ENCODE measurements at regions not wholly inside any gene's neighbourhood (a gene's known extent, or its start where the extent isn't known, plus 50 kb on each side); places are given as distances from the start of the nearest gene placed in this dataset.

DNA sequence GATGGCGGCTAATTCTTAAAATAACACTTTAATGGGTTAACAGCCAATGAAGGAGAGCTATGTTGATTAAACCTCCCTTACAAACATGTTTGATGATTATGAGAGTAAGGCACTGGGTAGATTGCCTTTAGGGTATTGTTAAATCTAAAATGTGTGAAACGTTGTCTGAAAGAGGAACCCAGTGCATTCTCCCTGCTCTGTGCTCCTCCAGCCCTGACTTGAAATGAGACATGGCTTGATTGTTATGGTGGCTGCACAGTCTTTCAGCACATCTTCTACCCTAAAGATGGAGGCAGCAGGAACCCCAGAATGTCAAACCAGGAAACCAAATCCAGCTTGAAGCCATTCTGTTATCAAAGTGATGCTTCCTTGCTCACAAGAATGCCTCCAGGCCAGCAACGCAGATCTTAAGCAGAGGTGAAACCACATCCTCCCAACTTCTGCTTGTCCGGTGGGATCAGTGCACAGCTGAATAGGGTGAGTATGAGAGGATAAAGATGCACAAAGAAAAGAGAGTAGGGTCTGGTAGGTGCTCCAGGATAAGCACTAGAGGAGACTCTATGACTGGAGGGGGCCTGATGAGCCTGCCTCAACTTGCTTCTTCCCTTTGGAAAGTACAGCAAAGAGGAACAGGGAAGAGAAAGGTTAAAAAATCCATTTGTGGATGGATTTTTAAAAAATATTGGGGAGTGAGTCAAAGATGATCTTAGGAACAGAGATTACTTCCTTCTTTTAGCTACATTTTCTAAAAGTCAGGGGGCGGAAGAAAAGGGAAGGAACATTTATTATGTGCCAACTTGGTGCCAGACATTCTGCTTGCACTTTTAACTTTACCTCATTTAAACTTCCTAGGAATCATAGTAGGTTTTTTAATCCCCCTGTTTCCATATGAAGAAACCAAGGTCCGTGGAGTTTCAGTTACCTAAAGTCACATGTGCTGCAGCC is 523.0 kb downstream of the TXNL1 start:
- no peak for DNase-seq

DNA sequence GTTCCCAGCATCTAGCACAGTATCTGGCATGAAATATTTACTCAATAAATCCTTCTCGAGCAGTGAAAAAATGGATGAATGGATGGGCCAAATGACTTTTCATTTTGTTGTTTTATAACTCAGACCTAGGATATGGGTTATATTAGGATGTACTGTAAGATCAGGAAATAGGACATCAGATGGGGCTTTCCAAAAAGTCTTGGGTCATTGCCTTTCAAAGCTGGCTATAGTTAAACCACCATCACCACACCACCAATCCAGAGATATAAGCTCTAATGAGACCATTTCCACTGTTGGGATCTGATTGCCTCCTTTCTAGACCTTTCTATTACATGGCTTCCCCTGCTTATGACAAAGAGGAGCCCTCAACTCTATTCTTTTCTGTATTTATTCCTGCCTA is 525.0 kb upstream of the TCF4 start:
- no peak for DNase-seq

DNA sequence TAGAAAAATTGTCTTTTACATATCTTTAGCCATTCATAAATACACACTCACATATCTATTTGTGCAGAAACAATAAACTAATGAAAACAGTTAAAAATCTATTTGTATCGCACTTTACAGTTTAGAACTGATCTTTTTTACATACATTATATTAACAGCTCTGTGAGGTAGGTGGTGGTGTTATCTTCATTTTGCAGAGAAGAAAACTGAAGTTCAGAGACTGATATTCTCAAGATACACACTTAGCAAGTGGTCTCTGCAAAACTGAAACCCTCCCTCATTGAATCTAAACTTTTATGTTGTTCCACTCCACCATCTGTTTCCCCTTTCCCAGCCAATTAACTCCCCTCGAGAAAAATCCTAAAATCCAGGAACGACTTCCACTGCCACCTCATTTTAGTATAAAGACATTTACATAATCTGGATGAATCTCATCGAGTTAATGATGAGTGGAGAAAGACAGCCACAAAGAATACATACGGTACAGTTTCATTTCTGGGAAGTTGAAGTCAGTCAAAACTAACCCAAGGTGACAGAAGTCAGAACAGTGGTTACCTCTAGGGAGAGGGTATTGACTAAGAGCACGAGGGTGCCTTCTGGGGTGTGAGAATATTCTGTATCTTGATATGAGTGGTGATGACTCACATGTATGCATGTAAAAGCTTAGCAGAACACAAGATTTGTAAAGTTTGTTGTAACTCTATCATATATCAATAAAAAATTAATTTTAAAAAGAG is 524.2 kb upstream of the TCF4 start:
- no peak for DNase-seq

DNA sequence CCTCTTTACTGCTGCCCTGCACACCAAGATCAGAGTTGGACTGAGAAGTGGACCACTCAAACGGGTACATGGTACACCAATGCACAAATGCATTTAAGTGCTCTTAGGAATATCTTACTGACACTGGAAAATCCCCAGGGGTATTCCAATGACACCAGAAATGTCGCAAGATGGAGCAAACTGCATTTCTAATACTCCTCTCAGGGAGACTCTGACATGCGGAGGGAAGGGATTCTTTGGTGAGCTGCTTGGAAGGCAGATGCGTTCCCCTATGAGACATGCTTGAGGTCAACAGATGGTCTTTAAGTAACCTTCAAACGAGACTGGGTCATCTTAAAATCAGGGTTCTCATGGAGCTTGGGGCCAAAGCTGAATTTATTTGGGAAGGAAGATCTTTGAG is 521.8 kb upstream of the TCF4 start:
- no peak for DNase-seq

DNA sequence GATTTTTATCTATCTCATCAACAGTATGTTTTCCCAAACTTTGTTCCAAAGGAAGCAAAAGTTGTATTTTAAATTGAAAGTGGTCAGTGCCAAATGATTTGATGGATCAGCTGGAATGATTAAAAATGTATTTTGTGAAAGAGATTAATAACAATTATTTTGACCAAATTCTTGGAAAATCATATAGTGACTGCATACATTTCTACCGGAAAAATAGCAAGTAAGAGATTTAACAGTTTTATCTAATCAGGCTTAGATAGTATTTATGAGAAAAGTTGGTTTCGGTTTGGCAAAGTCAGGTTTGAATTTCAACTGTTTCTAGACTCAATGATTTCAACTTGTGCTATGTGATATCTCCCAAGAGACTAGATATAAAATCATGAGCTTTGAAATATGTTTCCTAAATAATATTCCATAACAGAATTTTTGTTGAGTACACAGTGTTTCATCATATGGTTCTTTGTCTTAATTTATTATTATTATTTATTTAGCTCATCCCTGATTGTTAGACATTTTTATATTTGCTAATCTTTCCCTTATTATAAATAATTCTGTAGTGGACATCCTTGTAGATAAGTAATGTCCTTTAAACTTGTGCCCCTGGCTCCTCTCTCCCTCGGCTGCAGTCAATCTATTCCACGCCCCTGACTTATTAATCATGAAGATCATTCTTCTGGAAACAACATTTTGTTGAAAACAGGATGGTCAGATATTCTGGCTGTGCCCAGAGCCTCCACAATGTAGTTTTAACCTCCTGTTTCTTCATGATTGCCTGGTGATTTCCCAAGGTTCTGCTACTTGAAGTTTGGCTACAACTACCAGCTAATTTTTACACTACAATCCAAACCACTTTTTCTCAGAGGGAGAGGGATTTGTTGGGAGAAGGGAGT is 520.7 kb upstream of the TCF4 start:
- no peak for DNase-seq

DNA sequence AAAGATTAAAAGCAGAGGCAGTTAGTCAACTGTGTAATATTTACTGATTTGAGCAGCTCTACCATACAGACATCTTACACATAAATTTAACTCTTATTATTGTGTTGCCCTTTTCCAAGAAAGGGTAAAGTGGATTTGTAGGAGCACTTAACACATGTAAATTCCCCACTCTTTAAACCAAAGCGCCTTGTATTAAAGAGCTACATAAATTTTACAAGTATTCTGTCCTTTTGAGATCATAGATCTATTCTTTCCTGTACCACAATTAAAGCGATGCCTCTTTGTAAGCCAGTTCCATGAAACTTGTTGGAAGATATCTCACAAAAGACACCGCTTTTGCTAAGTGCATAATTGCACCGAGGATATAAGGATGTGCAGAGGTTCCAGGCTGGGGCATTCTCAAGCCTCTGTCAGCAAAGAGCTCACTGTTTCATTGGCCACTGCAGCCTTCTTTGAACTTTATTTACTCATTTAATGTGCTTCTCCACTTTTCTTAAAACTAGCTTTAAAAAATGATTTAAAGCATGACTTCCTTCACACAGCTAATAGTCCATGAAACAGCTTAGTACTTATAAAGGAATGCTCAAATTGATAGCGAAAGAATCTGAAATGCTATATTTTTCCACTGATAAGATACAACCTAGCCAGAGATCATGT is 520.0 kb upstream of the TCF4 start:
- DNase-seq, result no peak

DNA sequence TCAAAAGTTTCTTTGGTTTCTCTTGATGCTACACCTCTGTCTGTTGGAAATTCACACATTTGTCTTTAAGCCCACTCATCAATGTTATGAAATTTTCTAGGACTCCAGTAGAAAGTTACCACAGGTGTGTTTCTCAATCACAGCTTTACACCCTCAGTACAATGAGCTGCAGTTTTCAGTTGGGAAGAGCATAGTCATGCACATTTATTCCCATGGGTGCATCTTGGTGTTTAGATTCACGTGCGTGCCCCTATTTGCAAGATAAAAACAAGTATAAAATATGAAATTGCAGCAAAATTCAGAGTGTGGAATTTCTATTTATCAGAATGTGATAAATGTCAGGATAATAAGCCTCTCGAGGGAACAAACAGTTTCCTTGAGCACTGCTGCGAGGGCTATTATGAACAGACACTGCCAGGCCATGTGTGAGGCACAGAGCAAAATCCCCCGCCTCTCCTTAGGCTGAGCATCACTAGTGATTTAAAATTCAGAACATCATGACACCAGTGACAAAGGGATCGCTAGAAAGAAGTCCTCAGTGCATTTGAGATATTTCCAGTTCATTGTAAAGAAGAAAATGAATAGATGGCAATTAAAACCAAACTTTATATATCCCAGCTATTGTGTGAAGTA is 512.2 kb upstream of the TCF4 start:
- DNase-seq, result no peak

DNA sequence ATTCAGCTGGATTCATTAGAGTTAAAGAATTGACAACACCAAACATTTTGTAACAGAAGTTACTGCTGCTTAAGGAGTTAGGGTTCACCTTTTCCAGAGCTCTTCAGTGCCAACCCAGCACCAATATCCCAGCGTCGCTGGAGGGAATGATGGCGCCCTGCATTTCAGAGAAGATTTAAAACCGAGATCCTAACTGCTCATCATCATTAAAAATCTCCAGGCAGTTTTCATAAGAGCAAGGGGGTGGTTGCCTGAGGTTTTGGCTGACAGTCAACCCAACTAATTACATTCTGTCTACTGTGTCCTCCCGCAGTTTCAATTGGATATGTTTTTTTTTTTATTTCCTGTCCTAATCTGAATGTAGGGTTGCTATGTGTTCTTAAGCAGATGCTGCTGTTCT is 509.6 kb upstream of the TCF4 start:
- DNase-seq, result no peak

DNA sequence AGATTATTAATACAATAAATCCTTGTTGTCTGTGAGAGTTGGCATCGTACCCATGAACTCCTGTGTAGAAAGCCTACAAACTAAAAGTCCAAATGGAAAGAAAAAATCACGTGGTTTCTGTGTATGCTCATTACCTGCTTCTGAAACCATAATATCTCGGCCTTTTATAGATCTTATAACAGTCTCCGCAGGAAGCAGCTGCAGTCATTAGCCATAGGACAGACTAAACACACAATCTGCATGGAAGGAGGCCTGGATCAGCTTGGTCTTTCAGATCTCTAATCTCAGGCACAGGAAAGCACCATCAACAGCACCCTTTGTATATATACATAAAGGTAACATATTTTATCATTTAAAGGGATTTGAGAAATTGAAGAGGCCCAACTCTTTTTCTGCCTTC is 508.9 kb upstream of the TCF4 start:
- DNase-seq, result no peak

DNA sequence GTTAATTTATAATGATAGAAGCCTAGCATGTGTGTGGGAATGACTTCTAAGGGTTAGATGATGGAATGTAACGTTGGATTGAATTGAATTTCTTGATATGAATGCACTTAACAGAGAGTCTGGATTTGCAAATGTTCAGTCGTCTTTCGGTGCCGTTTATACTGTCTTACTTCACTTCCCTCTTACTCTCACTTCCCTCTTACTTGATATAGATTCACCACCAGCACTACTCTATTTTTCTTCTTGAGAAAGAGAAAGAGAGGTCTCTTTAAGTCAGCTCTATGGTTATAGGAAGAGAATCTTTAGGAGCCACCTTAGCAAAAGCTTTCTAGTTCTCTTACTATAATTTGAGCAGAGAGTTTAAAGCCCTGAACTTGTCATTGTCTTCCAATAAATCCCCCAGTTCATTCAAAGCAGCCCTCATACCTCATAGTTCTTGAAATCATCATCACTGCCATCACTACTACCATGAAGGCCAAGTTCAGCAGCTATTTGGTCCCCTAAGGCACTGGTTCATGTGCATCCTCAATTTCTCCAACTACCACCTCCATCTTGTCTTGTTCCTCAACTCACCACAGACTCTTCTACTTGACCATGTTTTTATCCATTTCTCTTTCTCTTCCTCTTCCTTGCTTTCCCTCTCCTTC is 501.7 kb upstream of the TCF4 start:
- no peak for DNase-seq

DNA sequence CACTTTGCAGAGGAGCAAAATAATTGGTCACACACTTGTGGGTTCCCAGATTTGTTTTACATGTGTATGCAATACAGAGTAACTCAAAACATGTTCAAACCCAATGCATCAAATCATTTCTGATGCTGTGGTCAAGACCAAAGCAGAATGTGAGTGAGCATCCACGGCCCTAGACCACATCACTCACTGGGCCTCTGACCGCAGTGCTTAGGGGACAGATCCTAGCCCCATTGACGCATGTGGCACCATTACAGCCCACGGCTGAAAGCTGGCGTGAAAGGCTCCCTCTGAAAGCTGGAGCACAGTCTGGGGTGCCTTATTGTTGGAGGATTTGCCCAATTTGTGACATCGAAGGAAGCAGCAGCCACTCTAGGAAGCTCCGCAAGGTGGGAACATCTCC is 498.8 kb upstream of the TCF4 start:
- no peak for DNase-seq

DNA sequence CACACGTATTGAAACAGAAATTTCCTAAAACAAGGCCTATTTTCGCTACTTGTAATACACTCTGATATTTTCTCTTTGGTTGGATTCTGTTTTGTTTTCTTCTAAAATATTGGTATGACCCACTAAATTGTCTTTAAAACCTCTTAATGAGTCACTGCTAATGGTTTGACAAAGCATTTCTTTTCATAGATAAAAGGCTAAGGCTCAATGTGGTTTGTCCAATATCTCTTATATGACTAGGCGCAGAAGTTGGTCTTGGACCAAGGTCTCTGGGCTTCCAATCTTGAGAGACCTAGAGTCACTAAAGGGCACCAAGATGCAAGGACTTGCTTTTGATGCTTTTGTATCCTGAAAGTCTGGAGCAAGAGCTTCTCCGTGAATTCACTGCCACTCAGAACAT is 498.2 kb upstream of the TCF4 start:
- no peak for DNase-seq

DNA sequence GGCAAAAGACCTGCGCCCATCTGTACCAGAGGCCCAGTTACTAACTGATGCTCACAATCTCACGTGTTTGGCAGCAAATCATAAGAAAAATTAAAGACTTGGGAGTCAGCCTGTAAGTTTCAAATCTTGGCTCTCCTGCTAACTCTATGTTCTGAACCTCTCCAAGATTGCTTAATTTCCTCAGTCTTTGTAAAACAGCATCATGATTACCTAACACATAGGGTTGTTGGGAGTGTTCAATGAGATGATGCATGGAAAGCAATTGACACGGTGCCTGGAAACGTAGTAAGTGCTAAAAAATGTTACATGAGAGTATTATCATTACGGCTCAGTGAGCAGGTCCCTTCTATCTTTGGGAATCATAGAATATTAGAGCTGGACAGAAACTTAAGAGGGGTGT is 497.6 kb upstream of the TCF4 start:
- DNase-seq, result no peak

DNA sequence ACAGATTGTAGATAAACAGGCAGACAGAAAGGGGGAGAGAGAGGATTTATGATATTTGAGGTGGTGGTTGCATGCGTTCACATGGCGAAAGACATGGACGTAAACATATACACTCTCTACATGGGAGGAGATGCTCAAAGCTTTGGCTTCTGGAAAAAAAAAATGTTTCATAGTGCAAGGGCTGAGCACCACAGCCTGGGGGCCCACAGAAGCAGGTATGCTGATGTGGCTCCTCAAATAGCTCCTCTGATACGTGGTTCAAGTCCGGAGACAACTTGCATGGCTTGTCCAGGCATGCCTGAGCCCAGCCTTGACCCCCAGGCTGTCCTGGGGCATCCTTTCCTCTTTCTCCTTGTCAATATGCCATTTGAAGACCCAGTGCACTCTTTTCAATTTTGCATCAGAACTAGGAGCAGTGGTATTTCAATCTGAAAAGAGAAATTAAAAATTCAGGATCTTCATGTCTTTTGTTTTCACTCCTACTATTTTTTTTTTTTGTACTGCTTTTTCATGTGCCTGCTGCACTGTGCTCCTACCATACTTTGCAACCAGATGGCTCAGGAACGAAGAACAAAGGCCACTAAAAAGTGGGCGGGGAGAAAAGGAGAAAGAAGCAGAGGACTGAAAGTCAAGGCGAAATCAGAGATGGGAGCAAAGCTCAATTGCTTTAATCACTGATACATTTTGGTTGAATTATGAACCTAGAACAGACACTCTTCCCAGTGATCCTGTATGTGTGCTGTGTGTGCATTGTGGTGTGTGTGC is 495.7 kb upstream of the TCF4 start:
- no peak for DNase-seq

DNA sequence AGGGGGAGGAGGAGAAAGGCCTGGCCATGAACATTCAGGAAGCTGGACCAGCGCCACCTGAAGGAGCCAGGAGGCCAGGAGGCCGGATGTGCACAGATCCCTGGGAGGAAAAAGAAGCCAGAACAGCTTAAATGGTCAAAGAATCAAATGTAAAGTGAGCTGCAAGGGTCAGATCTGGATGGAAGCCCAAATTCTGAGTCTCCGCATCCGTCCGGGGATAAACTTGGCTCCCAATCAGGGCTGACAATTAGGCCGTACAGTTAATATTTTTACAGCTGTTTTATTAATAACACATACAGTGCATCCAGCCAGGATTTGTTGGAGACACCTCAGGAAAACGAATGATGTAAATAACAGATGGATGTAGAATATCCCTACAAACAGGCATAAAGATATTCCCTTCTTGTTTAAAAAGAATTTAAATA is 495.1 kb upstream of the TCF4 start:
- DNase-seq, result no peak

DNA sequence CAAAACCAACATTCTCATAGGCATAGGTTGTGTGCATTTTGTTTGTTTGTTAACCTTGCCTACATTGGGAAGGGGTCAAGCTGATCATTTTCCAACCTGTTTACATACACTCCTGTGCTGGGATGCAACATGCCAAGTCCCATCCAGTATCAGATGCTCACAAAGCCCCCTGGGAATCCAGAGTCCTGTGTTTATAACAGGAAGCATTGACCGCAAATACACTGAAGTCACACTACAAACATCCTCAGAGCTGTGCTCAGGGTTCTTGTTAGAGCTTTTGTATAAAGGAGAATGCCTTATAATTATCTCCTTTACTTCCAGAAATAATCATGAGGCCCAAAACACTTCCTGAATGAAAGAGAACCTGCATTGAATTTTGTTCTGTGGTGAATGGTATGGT is 488.7 kb upstream of the TCF4 start:
- DNase-seq, result no peak

DNA sequence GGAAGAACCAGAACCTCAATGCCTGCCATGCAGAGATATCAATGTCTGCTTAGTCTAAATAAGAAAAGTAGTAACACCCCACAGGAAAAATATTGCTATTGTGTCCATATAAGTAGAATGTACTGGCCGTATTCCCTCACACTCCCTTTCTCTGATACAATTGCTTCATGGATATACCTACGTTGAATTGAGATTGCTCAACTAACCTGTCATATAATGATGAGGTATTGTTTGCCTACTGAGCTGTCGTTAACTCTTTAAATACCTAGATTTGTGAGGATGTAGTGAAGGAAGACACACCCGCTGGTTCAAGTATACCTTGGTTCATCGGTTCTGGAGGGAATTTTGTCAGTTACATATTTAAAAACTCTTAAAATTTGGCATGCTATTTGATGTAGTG is 480.7 kb upstream of the TCF4 start:
- DNase-seq, result no peak

DNA sequence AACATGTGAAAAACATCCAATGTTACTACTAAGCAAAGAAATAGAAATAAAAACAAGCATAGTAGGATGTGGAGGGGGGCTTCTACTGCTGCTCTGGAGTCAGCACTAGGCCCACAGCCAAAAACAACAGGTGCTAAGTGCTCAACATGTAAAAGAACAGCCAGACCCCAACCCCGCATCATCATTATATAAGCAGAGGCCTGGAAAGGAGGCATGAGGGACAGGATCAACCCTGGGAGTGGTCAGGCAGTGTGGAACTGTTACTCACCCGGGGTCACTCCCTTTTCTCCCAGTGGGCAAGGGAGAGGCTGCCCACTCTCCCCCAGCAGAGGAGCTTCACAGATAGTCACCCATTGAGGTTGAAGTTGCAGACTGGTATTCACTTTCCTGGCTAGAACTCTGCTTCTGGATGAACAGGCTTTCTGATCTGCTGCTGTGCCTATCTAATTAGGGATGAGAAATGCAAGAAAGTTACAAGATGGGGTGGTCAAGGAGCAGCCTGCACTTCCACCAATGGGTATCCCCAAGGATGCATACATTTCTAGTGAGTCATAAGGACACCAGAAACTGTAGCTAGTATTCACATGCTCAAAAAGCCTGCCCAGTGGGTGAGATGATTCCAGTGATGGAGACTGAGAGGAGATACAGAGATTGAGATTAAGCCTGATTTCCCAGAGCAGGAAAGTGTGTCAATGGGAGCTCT is 480.1 kb upstream of the TCF4 start:
- no peak for DNase-seq

DNA sequence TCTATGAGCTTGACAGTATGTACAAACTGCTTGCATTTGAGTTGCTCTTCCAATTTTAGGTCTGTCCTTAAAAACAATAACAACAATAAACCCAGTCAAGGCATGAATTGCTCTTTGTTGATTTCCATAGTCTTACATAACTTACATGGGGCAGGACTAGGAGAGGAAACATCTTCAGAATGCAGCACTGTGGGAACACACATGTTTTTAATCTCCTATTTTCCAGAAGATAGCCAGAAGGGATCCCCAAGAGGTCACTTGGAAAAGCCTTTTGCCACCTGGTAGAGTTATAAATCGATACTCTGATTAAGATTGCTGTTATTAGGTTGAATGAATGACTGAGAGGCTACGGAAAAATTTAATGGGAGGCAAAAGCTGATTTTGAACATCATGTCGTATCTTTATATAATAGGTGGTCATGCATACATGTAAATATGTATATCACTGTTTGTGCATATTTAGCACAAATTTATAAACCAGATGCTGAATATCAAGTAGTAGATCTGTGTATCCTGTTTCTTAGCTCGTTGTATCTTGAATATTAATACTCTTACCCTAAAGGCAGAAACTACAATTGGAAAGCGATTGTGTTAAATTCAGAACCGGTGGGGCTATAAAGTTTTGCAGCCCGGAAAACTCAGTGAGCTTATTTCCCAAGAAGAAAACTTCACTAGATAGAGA is 479.4 kb upstream of the TCF4 start:
- DNase-seq, result no peak
